GM12864 (cell line): ENCODE measurements at regions not wholly inside any gene's neighbourhood (a gene's known extent, or its start where the extent isn't known, plus 50 kb on each side); places are given as distances from the start of the nearest gene placed in this dataset.

Source experiments
- DNase-seq: peaks from one replicate; pipeline ENCODE4 v3.0.0-alpha.2; 2011; ENCODE audit warnings: low read depth
- H3K4me3 ChIP-seq: 2 replicates; pipeline ENCODE4 v1.5.1; 2011; ENCODE audit warnings: mild to moderate bottlenecking, low read depth, low read length, control low read depth
- CTCF ChIP-seq: IDR thresholded peaks from 2 replicates; pipeline ENCODE4 v1.5.1; 2011; ENCODE audit warnings: low read depth, mild to moderate bottlenecking, moderate library complexity, low read length, control low read depth, inconsistent platforms; ENCODE audit errors: missing control alignments

GRCh38 chr5:38023371-38023770 is 183.5 kb upstream of the GDNF start:
- TF ChIP-seq CTCF: no peak
- H3K4me3 ChIP-seq: no peak overlapping the region
- DNase-seq: no peak

- no peak overlapping the region for H3K4me3 ChIP-seq
- no peak for DNase-seq
- TF ChIP-seq CTCF: no peak
Measured at GRCh38 chr5:38022631-38023030, 182.8 kb upstream of the GDNF start.

GRCh38 chr5:38018016-38018415 is 178.2 kb upstream of the GDNF start:
- no peak overlapping the region for H3K4me3 ChIP-seq
- DNase-seq: no peak
- TF ChIP-seq CTCF: no peak

GRCh38 chr5:38013107-38013506 is 173.3 kb upstream of the GDNF start:
- no peak for TF ChIP-seq CTCF
- DNase-seq: no peak

GRCh38 chr5:38011668-38012188 is 171.9 kb upstream of the GDNF start:
- no peak overlapping the region for H3K4me3 ChIP-seq
- no peak for DNase-seq
- TF ChIP-seq CTCF: no peak

More at GRCh38 chr5:38013107-38013506, 173.3 kb upstream of the GDNF start:
- no peak overlapping the region for H3K4me3 ChIP-seq

- no peak for DNase-seq
- TF ChIP-seq CTCF: no peak
- no peak overlapping the region for H3K4me3 ChIP-seq
Measured at GRCh38 chr5:38009749-38010358, 170.0 kb upstream of the GDNF start.

GRCh38 chr5:38008198-38008597 is 168.4 kb upstream of the GDNF start:
- no peak overlapping the region for H3K4me3 ChIP-seq
- DNase-seq: no peak
- no peak for TF ChIP-seq CTCF
